ENCODE measurements at regions not wholly inside any gene's neighbourhood (a gene's known extent, or its start where the extent isn't known, plus 50 kb on each side); places are given as distances from the start of the nearest gene placed in this dataset.
"Not testable (repeated sequence)": the region's sequence is repeated elsewhere in the genome, so short reads cannot be mapped to it uniquely, and the experiment has no call there.

DNA sequence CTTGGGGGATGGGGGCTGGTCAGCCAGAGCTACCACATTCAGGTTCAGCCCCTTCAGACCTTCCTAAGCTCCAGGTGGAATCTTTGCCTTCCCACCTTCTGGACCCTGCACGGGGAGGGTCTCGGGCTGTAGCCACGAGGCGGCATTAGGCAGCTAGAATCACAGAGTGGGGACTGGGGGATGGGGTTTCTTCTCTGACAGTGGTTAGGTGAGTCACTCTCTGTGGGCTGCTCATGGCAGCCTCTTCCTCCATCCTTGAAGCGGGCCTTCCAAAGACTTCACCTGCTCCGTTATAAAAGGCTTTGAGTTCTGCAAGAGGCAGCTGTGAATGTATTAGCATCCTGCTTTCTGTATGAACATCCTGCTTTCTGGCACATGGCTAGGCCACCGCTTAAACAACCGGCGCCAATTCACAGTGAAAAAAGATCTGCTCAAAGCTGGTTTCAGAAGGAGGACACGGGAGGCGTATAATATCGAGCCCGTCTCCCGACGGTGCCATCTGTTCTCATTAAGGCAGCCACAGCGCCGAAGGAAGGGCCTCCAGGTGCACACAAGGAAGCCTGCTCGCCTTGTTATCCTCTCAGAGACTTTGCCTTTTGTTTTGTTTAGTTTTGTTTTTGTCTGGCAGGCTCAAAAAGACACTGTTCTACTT is 74.3 kb upstream of the IGFBP7 start:
- Histone ChIP-seq H3K36me3 (no peaks in the 10 kb centered on the region), H3K27ac (no peak overlapping the region), H3K4me3 (no peak overlapping the region), H3K4me1 (no peaks in the 10 kb centered on the region), H3K9me3 (no peaks in the 10 kb centered on the region), H3K27me3 (no peaks in the 10 kb centered on the region)
- intact Hi-C loops (cut with DNase I; ENCODE audit: low total_unique reads) = no loop called here
- no peak for TF ChIP-seq POLR2A (IDR thresholded peaks at IDR 0.05)
- TF ChIP-seq, protein P1, sequence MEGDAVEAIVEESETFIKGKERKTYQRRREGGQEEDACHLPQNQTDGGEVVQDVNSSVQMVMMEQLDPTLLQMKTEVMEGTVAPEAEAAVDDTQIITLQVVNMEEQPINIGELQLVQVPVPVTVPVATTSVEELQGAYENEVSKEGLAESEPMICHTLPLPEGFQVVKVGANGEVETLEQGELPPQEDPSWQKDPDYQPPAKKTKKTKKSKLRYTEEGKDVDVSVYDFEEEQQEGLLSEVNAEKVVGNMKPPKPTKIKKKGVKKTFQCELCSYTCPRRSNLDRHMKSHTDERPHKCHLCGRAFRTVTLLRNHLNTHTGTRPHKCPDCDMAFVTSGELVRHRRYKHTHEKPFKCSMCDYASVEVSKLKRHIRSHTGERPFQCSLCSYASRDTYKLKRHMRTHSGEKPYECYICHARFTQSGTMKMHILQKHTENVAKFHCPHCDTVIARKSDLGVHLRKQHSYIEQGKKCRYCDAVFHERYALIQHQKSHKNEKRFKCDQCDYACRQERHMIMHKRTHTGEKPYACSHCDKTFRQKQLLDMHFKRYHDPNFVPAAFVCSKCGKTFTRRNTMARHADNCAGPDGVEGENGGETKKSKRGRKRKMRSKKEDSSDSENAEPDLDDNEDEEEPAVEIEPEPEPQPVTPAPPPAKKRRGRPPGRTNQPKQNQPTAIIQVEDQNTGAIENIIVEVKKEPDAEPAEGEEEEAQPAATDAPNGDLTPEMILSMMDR (IDR thresholded peaks at IDR 0.05) = no peak
- TF ChIP-seq POLR2AphosphoS5 (IDR thresholded peaks at IDR 0.05) = no peak
- DNase-seq (ENCODE audit: low spot score in 2 of 2) = no peak

DNA sequence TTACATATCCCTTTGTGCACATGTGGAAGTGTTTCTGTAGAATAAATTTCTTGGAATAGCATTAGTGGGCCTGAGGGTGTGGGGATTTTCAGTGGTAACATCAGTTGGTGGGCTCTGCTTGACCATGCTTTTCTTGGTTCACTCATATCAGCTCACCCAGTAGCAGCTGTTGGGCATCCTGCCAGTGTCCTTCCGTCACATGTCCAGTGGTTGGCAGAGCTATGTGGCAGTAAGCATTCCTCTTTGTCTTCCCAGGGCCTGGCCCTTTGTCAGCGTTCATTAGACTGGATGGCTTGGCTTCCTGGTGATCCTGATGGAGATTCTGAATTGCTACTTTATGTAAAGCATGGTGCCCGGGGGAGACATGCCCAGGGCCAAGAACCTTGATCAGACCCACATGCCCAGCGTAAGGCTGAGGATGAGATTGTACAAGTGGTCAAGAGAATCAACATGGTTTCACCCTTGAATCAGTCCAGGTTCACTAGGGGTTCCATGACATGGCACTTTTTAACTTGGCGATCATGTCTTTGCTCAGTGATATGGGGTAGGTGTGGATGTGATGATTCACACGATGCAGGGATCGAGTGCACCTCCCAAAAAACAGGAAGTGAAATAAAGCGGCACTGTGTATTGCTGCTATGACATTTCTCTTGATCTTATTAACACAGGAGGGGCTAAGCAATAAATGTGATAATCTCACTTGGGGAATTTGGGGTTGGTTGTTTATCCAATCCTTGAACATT is 72.1 kb upstream of the IGFBP7 start:
- intact Hi-C loops (cut with DNase I; ENCODE audit: low total_unique reads) = no loop called here

DNA sequence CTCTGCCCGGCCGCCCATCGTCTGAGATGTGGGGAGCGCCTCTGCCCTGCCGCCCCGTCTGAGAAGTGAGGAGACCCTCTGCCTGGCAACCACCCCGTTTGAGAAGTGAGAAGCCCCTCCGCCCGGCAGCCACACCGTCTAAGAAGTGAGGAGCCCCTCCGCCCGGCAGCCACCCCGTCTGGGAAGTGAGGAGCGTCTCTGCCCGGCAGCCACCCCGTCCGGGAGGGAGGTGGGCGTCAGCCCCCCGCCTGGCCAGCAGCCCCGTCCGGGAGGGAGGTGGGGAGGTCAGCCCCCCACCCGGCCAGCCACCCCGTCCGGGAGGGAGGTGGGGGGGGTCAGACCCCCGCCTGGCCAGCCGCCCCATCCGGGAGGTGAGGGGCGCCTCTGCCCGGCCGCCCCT is 63.0 kb upstream of the IGFBP7 start:
- H3K4me3 ChIP-seq; H3K4me1 ChIP-seq; intact Hi-C loops (cut with DNase I; ENCODE audit: low total_unique reads); H3K27ac ChIP-seq; H3K9me3 ChIP-seq; H3K36me3 ChIP-seq; DNase-seq (ENCODE audit: low spot score in 2 of 2); H3K27me3 ChIP-seq: not testable (repeated sequence)

More for the DNA sequence above, 72.1 kb upstream of the IGFBP7 start:
- no peaks in the 10 kb centered on the region for H3K4me1 ChIP-seq
- H3K4me3 ChIP-seq = no peak overlapping the region
- H3K36me3 ChIP-seq = no peaks in the 10 kb centered on the region
- no peak for DNase-seq (ENCODE audit: low spot score in 2 of 2)
- no peak overlapping the region for H3K27ac ChIP-seq
- H3K9me3 ChIP-seq = no peaks in the 10 kb centered on the region
- TF ChIP-seq POLR2A (IDR thresholded peaks at IDR 0.05) (no peak), POLR2AphosphoS5 (IDR thresholded peaks at IDR 0.05) (no peak)
- TF ChIP-seq, protein P1 (IDR thresholded peaks at IDR 0.05) = no peak
- no peaks in the 10 kb centered on the region for H3K27me3 ChIP-seq

DNA sequence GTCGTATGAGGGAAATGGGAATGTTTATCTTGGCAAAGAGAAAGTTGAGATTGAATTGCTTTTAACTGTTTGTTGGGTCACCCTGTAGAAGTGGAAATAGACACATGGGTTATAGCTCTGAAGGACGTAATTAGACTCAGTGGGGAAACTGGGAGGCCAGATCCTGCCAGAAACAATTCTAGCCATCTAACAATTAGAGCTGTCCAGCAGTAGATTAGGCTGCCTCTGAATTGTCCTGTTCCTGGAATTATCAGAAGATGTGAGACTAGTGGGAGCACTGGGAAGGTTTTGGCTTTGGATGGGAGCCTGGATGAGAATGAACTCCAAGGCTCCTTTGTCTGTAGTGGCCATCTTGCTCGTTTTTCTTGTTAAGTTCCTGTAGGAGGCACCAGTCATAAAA is 61.9 kb upstream of the IGFBP7 start:
- H3K4me1 ChIP-seq = no peaks in the 10 kb centered on the region
- no peaks in the 10 kb centered on the region for H3K36me3 ChIP-seq
- H3K9me3 ChIP-seq = no peaks in the 10 kb centered on the region
- H3K27ac ChIP-seq = no peak overlapping the region
- TF ChIP-seq, protein P1 (IDR thresholded peaks at IDR 0.05) = no peak
- no peak for TF ChIP-seq POLR2A (IDR thresholded peaks at IDR 0.05)
- intact Hi-C loops (cut with DNase I; ENCODE audit: low total_unique reads) = no loop called here
- no peak for DNase-seq (ENCODE audit: low spot score in 2 of 2)
- no peaks in the 10 kb centered on the region for H3K27me3 ChIP-seq
- H3K4me3 ChIP-seq = no peak overlapping the region

DNA sequence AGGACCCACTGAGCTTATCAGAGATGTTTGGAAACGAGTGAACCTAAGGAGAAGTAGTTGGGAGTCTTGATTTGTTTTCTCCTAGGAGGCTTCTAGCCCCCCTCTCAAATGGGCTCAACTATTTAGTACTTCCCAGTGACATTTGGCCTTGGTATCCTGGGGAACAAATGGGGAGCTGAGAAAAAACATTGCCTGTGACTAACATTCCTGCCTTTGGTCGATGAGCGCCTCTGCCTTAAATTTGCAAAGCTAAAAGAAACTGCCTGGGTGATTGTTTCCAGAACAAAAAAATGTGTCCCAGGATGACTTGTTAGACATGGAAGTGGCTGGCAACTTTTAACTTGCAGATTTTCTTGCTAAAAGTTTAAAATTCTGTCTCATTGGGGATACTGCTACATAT is 58.8 kb upstream of the IGFBP7 start:
- TF ChIP-seq POLR2A (IDR thresholded peaks at IDR 0.05) = no peak
- TF ChIP-seq, protein P1 (IDR thresholded peaks at IDR 0.05) = no peak
- TF ChIP-seq POLR2AphosphoS5 (IDR thresholded peaks at IDR 0.05) = no peak
- no peaks in the 10 kb centered on the region for H3K27me3 ChIP-seq
- no peaks in the 10 kb centered on the region for H3K36me3 ChIP-seq
- no peak overlapping the region for H3K27ac ChIP-seq
- no peak for DNase-seq (ENCODE audit: low spot score in 2 of 2)
- H3K4me1 ChIP-seq = no peaks in the 10 kb centered on the region
- intact Hi-C loops (cut with DNase I; ENCODE audit: low total_unique reads) = no loop called here
- H3K4me3 ChIP-seq = no peak overlapping the region
- H3K9me3 ChIP-seq = no peaks in the 10 kb centered on the region
